HCT116 (cell line): ENCODE measurements at regions not wholly inside any gene's neighbourhood (a gene's known extent, or its start where the extent isn't known, plus 50 kb on each side); places are given as distances from the start of the nearest gene placed in this dataset.
"Not testable (repeated sequence)": the region's sequence is repeated elsewhere in the genome, so short reads cannot be mapped to it uniquely, and the experiment has no call there.

Experiments used
- POLR2AphosphoS5 ChIP-seq: IDR thresholded peaks from 2 replicates; pipeline ENCODE4 v1.6.1; 2011; ENCODE audit warnings: mild to moderate bottlenecking, low read depth, low read length, moderate library complexity
- SP1 ChIP-seq: IDR thresholded peaks from 2 replicates; pipeline ENCODE4 v1.6.1; 2012; ENCODE audit warnings: low read depth
- TF ChIP-seq, protein P1 (sequence below), 3 experiments: fragments of 200-600 bp in 1 of 3; sonication (generic) in 1 of 3; IDR thresholded peaks in 2 of 3; conservative IDR thresholded peaks in 1 of 3; 2 replicates each; pipeline ENCODE4 v1.5.1; 2012 to 2017; ENCODE audit warnings: low read depth in 2 of 3, low read length in 2 of 3, antibody characterized with exemption in 1 of 3, borderline replicate concordance in 1 of 3, control low read depth in 1 of 3, mild to moderate bottlenecking in 1 of 3, mixed read lengths in 1 of 3, mixed run types in 1 of 3, moderate library complexity in 1 of 3; ENCODE audit not compliant: insufficient read depth in 1 of 3

DNA sequence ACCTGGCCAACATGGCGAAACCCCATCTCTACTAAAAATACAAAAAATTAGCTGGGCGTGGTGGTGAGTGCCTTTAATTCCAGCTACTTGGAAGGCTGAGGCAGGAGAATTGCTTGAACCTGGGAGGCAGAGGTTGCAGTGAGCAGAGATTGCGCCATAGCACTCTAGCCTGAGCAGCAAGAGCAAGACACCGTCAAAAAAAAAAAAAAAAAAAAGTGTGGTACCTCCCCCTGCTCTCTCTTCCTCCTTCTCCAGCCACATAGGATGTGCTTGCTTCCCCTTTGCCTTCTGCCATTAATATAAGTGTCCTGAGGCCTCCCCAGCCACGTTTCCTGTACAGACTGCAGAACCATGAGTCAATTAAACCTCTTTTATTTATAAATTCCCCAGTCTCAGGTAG, 226.8 kb downstream of the CYP26B1 start:
- TF ChIP-seq, protein P1, sequence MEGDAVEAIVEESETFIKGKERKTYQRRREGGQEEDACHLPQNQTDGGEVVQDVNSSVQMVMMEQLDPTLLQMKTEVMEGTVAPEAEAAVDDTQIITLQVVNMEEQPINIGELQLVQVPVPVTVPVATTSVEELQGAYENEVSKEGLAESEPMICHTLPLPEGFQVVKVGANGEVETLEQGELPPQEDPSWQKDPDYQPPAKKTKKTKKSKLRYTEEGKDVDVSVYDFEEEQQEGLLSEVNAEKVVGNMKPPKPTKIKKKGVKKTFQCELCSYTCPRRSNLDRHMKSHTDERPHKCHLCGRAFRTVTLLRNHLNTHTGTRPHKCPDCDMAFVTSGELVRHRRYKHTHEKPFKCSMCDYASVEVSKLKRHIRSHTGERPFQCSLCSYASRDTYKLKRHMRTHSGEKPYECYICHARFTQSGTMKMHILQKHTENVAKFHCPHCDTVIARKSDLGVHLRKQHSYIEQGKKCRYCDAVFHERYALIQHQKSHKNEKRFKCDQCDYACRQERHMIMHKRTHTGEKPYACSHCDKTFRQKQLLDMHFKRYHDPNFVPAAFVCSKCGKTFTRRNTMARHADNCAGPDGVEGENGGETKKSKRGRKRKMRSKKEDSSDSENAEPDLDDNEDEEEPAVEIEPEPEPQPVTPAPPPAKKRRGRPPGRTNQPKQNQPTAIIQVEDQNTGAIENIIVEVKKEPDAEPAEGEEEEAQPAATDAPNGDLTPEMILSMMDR (IDR thresholded peaks at IDR 0.05 in 2 of 3, conservative IDR thresholded peaks at IDR 0.05 in 1 of 3; ENCODE audit: borderline replicate concordance in 1 of 3, insufficient read depth in 1 of 3, low read depth in 2 of 3, low read length in 2 of 3): not testable (repeated sequence)
- TF ChIP-seq SP1, POLR2AphosphoS5: not testable (repeated sequence)
